GM12872 (cell line): ENCODE measurements at regions not wholly inside any gene's neighbourhood (a gene's known extent, or its start where the extent isn't known, plus 50 kb on each side); places are given as distances from the start of the nearest gene placed in this dataset.

ENCODE experiments used
- TF ChIP-seq, protein P1 (sequence below): IDR thresholded peaks from 3 replicates; pipeline ENCODE4 v1.5.1; 2011; ENCODE audit warnings: low read depth, mild to moderate bottlenecking, low read length, moderate library complexity; ENCODE audit not compliant: insufficient read depth

DNA sequence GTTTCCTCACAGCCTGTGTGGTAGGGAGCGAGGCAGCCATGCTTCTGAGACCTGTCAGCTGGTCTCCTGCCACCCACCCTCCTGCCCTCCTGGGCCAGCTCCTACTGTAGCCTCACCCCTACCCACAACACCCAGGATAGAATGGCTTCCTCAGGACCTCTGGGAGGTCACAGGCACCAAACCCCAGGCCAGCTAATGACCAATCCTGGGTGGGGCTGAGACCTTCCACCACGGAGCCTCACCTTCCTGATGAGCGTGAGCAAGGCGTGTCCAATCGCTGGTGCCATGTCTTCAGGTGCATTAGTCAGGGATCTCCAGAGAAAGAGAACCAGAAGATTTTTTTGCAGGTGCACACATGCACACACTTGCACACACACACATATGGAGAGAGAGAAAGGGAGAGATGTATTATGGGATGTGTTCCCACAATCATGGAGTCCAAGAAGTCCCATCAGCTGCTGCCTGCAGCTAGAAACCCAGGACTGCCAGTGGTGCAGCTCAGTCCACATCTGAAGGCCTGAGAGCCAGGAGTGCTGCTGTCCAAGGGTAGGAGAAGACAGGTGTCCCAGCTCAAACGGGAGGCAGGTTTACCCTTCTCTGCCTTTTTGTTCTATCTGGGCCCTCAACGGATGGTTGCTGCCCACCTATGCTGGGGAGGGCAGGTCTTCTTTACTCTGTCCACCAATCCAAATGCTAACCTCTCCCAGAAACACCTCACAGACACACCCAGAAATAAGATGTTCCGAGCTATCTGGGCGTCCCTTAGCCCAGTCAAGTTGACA, 70.4 kb upstream of the HDAC4 start:
- TF ChIP-seq, protein P1, sequence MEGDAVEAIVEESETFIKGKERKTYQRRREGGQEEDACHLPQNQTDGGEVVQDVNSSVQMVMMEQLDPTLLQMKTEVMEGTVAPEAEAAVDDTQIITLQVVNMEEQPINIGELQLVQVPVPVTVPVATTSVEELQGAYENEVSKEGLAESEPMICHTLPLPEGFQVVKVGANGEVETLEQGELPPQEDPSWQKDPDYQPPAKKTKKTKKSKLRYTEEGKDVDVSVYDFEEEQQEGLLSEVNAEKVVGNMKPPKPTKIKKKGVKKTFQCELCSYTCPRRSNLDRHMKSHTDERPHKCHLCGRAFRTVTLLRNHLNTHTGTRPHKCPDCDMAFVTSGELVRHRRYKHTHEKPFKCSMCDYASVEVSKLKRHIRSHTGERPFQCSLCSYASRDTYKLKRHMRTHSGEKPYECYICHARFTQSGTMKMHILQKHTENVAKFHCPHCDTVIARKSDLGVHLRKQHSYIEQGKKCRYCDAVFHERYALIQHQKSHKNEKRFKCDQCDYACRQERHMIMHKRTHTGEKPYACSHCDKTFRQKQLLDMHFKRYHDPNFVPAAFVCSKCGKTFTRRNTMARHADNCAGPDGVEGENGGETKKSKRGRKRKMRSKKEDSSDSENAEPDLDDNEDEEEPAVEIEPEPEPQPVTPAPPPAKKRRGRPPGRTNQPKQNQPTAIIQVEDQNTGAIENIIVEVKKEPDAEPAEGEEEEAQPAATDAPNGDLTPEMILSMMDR: no peak

DNA sequence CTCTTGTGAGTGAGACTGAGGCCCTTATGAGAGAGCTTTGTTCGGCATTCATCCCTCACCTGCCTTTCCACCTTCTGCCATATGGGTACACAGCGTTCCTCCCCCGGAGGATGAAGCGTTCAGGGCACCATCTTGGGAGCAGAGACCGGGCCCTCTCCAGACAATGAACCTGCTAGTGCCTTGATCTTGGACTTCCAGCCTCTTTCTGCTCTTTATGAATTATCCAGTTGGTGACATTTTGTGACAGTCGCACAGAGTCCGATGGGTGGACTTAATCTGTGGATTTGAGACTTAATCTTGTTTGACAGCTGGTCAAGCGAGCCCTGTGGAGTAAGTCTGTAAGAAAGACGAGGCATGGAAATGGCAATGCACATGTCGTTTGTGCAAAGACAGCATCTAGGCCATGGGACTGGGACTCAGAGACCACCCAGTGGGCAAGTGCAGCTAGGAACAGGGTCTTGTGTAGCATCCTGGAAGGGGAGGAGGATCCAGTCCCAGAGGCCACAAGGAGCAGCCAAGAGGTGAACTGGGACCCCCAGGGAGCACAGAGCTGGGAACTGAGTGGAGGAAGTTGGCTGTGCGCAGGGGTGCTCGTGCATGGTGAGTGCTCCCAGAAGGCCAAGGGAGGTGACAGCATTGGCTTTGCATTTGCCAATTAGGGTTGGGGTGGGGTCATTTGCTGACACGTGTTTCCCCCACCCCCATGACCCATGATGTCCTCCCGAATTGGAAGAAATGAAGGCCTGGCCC, 69.5 kb upstream of the HDAC4 start:
- TF ChIP-seq, protein P1: no peak

DNA sequence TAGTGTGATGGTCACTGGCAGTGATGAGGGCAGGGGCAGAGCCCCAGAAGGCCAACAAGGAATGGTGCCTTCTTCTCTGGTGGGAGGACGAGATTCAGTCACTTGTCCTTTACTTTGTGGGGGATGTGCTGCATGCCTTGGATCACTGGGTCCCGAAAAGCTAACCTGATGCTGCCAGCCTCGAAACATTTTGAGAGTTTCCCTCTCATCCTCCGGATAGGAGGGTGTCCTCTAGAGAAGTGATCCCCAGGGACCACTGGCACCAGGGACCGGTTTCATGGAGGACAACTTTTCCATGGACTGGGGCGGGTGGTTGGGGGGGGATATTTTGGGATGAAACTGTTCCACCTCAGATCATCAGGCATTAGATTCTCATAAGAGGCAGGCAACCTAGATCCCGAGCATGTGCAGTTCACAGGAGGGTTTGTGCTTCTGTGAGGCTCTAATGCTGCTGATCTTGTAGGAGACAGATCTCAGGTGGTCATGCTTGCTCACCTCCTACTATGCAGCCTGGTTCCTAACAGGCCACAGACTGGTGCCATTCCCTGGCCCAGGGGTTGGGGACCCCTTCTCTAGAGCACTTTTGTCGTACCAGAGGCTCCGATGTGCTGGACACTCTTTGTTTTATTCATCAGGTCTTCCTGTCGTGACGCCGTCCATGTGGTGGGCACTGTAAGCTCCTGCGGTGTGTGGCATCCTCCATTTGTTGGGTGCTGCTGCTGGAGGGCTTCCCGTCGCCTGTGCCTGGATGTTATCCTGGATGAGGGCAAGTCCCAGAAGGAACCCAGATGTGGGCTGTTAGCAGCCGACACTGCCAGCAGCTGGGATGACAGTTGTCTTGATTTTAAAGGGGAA, 68.5 kb upstream of the HDAC4 start:
- TF ChIP-seq, protein P1: no peak

DNA sequence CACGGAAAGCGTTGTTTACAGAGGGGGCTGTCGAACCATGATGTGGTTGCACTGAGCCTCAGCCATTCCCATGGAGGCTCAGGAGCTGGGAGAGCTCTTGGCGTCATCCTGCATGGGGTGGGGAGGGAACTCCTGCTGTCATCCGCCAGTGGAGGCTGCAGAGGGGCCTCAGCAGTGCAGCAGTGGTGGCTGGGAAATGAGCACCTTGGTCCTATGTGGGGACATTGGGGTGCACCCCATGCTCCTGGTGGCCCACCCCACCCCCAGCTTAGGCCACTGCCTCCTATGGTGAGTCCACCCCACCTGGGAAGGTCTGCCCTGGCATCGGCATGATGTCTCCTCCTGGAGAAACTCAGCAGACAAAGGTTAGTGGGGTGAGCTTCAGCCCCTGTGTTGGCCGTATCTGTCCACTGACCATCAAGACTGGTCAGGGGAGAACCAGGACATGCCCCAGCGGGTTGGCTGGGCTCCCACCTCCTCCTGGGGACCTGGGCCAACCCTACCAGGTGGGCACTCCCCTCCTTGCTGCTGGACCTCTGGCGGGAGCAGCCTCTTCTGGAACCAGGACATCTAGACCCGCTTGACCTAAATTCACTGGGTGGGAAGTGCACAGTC, 67.8 kb upstream of the HDAC4 start:
- TF ChIP-seq, protein P1: no peak

DNA sequence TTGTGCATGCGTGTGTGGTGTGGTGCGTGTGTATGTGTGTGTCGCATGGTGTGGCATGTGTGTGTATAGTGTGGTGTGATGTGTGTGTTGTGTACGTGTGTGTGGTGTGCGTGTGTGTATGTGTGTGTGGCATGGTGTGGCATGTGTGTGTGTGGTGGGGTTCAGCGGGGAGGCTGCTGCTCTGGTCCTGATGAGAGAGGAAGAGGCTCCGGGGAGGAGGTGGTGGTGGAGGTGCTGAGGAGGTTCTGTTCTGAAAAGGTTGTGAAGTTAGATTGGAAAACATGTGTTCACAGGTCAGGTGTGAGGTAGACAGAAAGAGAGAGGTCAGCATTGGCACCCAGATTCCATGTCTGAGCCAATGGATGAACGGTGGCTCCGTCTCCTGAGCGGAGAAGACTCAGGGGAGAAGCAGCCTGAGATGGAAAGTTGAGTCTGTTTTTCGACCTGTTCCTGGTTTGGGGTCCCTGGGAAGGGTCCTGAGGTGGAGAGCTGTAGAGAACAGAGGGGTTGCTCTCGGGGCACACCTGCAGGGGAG, 67.2 kb upstream of the HDAC4 start:
- TF ChIP-seq, protein P1: no peak

DNA sequence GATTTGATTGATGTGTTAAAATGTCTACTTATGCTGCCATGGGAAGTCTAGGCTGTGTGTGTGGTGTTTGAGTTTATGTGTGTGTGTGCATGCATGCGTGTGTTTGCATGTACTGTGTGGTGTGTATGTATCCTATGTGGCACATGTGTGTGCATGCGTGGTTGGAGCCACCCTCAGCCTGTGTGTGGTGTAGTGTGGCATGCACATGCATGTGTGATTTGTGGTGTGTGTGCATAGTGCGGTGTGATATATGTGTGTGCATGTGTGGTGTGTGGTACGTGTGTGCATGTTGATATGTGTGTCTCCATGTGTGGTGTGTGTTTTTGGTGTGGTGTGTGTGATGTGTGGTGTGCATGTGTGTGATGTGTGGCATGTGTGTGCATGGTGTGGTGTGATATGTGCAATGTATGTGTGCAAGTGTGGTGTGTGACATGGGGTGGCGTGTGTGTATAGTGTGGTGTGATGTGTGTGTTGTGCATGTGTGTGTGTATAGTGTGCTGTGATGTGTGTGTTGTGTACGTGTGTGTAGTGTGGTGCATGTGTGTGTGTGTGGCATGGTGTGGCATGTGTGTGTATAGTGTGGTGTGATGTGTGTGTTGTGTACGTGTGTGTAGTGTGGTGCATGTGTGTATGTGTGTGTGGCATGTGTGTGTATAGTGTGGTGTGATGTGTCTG, 66.6 kb upstream of the HDAC4 start:
- TF ChIP-seq, protein P1: no peak
